ENCODE measurements at regions not wholly inside any gene's neighbourhood (a gene's known extent, or its start where the extent isn't known, plus 50 kb on each side); places are given as distances from the start of the nearest gene placed in this dataset.

DNA sequence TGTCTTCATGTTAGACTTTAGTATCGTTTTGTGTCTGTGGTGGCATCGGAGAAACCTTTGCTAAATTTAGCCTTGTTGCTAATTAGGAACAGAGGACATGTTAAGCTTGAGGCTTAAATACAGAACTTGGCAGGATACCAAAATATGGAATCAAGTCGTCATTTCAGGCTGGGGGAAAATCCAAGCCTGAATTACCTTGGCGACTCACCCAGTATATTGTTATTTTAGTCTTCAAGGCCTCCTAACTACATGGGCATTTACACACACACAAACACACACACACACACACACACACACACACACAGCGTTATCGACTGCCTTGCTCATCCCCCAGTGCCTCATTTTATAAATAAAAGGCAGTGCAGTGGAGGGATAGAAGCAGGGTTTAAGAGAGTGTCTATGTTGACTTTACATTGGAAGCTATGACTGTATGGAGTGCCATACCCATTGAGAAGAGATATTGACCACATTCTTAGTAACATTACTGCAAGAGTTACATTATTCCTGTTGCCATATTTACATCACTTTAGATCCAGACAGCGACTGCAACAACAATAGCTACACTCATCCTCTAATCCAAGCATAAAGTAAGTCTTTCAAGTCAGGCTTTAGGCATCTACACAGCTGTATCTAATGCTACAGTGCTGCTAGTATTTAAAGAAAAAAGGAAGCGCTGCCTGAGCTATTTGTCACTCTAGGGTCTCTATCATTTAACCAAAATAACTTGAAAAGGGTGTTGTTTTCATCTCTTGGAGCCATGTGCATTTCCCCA, 210.8 kb upstream of the SEMA6D start:
- peaks cover 18% of the 10 kb centered on the region for H3K9me3 Mint-ChIP-seq (ENCODE audit: low read depth, unreplicated experiment)
- BruUV-seq (replicated peaks): no TSS peak
- no peaks in the 10 kb centered on the region for H3K4me1 Mint-ChIP-seq (ENCODE audit: low read depth, unreplicated experiment)
- H3K4me3 Mint-ChIP-seq (ENCODE audit: low read depth, unreplicated experiment): no peak overlapping the region
- TF ChIP-seq, protein P1, sequence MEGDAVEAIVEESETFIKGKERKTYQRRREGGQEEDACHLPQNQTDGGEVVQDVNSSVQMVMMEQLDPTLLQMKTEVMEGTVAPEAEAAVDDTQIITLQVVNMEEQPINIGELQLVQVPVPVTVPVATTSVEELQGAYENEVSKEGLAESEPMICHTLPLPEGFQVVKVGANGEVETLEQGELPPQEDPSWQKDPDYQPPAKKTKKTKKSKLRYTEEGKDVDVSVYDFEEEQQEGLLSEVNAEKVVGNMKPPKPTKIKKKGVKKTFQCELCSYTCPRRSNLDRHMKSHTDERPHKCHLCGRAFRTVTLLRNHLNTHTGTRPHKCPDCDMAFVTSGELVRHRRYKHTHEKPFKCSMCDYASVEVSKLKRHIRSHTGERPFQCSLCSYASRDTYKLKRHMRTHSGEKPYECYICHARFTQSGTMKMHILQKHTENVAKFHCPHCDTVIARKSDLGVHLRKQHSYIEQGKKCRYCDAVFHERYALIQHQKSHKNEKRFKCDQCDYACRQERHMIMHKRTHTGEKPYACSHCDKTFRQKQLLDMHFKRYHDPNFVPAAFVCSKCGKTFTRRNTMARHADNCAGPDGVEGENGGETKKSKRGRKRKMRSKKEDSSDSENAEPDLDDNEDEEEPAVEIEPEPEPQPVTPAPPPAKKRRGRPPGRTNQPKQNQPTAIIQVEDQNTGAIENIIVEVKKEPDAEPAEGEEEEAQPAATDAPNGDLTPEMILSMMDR (IDR thresholded peaks at IDR 0.05; ENCODE audit: unreplicated experiment): no peak
- no peak for DNase-seq
- peaks cover 5% of the 10 kb centered on the region for H3K36me3 Mint-ChIP-seq (ENCODE audit: insufficient read depth, unreplicated experiment)
- CTCF ChIA-PET: no interaction called here
- H3K27ac Mint-ChIP-seq (ENCODE audit: unreplicated experiment): no peak overlapping the region
- H3K27me3 Mint-ChIP-seq (ENCODE audit: unreplicated experiment): no peaks in the 10 kb centered on the region
- intact Hi-C loops (cut with micrococcal nuclease; ENCODE audit: unreplicated experiment): no loop called here

DNA sequence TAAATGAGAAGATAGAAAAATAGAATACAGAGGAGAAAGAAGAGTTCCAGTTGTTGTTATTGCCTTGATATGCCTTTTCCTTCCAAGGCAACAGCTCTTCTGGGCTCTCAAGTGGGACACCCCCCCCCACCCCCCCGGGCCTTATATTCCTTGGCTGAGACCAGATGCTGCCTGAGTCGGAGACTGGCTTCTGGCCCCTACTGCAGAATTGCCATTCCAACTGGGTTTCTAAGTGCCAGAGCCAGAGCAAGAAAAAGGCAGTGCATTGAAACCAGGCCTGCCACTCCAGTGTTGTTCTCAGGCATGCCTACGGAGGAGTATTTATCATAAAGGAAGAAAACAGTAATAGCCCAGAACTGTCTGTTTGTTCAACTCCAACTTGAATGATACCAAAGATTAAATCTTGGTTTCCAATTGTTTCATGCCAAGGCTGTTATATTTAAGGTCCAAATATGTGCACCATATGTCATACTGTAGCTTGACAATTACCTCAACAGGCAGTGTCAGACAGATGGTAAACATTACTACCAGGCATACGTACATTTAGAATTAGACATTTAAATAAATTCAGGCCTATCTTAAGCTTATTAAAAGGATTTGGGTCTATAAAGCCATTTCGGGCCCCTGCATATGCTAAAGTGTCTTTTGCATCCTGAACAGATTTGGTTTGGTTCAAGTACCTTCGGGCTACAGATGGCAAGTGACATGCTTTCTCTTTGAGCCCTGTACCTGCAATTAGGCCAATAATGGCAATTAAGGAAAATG, 209.9 kb upstream of the SEMA6D start:
- intact Hi-C loops (cut with micrococcal nuclease; ENCODE audit: unreplicated experiment): no loop called here
- Mint-ChIP-seq H3K27me3 (ENCODE audit: unreplicated experiment) (no peaks in the 10 kb centered on the region), H3K4me1 (ENCODE audit: low read depth, unreplicated experiment) (no peaks in the 10 kb centered on the region), H3K9me3 (ENCODE audit: low read depth, unreplicated experiment) (peaks cover 17% of the 10 kb centered on the region), H3K4me3 (ENCODE audit: low read depth, unreplicated experiment) (no peak overlapping the region), H3K27ac (ENCODE audit: unreplicated experiment) (no peak overlapping the region), H3K36me3 (ENCODE audit: insufficient read depth, unreplicated experiment) (peaks cover 5% of the 10 kb centered on the region)
- CTCF ChIA-PET: no interaction called here
- no peak for DNase-seq
- BruUV-seq (replicated peaks): no TSS peak
- TF ChIP-seq, protein P1 (IDR thresholded peaks at IDR 0.05; ENCODE audit: unreplicated experiment): no peak

DNA sequence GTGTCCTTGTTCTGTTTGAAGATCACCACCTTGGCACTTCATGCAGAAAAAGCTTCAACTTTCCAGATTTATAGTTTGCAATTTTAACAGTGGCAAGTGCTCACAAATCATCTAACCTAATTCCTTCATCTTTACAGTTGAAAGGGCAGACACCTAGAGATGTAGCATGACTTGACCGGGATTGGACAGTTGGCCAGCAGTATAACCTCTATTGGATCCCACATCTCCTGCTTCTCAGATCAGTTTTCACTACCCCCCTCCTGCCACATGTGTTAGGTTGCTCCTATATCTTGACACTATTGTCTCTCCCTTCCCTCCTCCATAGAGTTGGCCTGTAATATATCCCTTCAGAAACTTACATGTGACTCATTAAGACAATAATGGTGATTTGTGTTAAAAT, 206.0 kb upstream of the SEMA6D start:
- H3K4me3 Mint-ChIP-seq (ENCODE audit: low read depth, unreplicated experiment): no peak overlapping the region
- TF ChIP-seq, protein P1 (IDR thresholded peaks at IDR 0.05; ENCODE audit: unreplicated experiment): no peak
- DNase-seq: no peak
- H3K27ac Mint-ChIP-seq (ENCODE audit: unreplicated experiment): no peak overlapping the region
- no peaks in the 10 kb centered on the region for H3K4me1 Mint-ChIP-seq (ENCODE audit: low read depth, unreplicated experiment)
- H3K36me3 Mint-ChIP-seq (ENCODE audit: insufficient read depth, unreplicated experiment): peaks cover 5% of the 10 kb centered on the region
- CTCF ChIA-PET: no interaction called here
- BruUV-seq (replicated peaks): no TSS peak
- intact Hi-C loops (cut with micrococcal nuclease; ENCODE audit: unreplicated experiment): no loop called here
- H3K9me3 Mint-ChIP-seq (ENCODE audit: low read depth, unreplicated experiment): peaks cover 5% of the 10 kb centered on the region
- no peaks in the 10 kb centered on the region for H3K27me3 Mint-ChIP-seq (ENCODE audit: unreplicated experiment)

DNA sequence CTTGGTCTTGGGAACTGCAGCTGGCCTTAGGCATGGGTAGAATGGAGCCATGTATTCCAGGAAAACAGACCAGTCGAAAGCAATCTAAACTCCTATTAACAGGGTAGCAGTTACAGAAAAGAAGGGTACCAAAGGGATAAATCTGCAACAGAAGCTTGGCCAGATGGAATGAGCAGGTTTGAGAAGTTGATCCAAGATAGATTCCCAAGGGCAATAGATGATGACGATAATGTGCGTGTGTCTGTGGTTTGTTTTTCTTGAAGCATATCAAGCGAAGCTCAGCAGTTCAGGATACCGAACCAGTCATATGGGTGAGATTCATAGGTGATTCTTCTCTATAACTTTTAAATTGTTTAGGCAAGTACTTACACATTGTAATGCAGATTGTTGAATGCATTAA, 203.8 kb upstream of the SEMA6D start:
- peaks cover 5% of the 10 kb centered on the region for H3K36me3 Mint-ChIP-seq (ENCODE audit: insufficient read depth, unreplicated experiment)
- peaks cover 7% of the 10 kb centered on the region for H3K9me3 Mint-ChIP-seq (ENCODE audit: low read depth, unreplicated experiment)
- H3K4me1 Mint-ChIP-seq (ENCODE audit: low read depth, unreplicated experiment): no peaks in the 10 kb centered on the region
- H3K27ac Mint-ChIP-seq (ENCODE audit: unreplicated experiment): no peak overlapping the region
- BruUV-seq (replicated peaks): no TSS peak
- TF ChIP-seq, protein P1 (IDR thresholded peaks at IDR 0.05; ENCODE audit: unreplicated experiment): no peak
- no peak overlapping the region for H3K4me3 Mint-ChIP-seq (ENCODE audit: low read depth, unreplicated experiment)
- no peak for DNase-seq
- intact Hi-C loops (cut with micrococcal nuclease; ENCODE audit: unreplicated experiment): no loop called here
- CTCF ChIA-PET: no interaction called here
- H3K27me3 Mint-ChIP-seq (ENCODE audit: unreplicated experiment): no peaks in the 10 kb centered on the region
